H1 (cell line): ENCODE measurements at regions not wholly inside any gene's neighbourhood (a gene's known extent, or its start where the extent isn't known, plus 50 kb on each side); places are given as distances from the start of the nearest gene placed in this dataset.
"Not testable (repeated sequence)": the region's sequence is repeated elsewhere in the genome, so short reads cannot be mapped to it uniquely, and the experiment has no call there.

Experiments used
- CTCF ChIA-PET: fragments of 300-600 bp; sonication (Branson Sonifier 250); formaldehyde crosslinking; loops from one replicate; lab custom pipeline; 2021; ENCODE audit not compliant: partially characterized antibody; lab: Charles Lee
- POLR2A ChIA-PET: fragments of 300-600 bp; sonication (Branson Sonifier 250); formaldehyde crosslinking; loops from one replicate; lab custom pipeline; 2021; ENCODE audit warnings: inconsistent platforms; ENCODE audit not compliant: partially characterized antibody; lab: Charles Lee
- DNase-seq, 2 experiments: peaks; one replicate each; pipeline versions ENCODE4 v3.0.0 to v3.0.0-alpha.2; 2010 to 2022; ENCODE audit warnings: low spot score in 2 of 2, low read depth in 1 of 2, mixed read lengths in 1 of 2
- FAIRE-seq: peaks from 2 replicates; lab custom pipeline; 2011; peaks lifted over from hg19 to GRCh38; lab: Jason Lieb, UNC
- H2AFZ ChIP-seq: 2 replicates; pipeline ENCODE4 v1.8.1; 2012; ENCODE audit warnings: low read length, inconsistent platforms
- H2AK5ac ChIP-seq: 2 replicates; pipeline ENCODE4 v1.6.1; 2013; ENCODE audit warnings: low read depth, low read length
- H2BK120ac ChIP-seq: replicated peaks from 2 replicates; pipeline ENCODE3; 2013; ENCODE audit warnings: low read depth, low read length, inconsistent platforms
- H2BK12ac ChIP-seq: 2 replicates; pipeline ENCODE4 v1.6.1; 2013; ENCODE audit warnings: low read depth, low read length
- H2BK15ac ChIP-seq: 2 replicates; pipeline ENCODE4 v1.6.1; 2013; ENCODE audit warnings: low read length
- H2BK20ac ChIP-seq: 2 replicates; pipeline ENCODE4 v1.6.1; 2013; ENCODE audit warnings: low read length
- H2BK5ac ChIP-seq: 2 replicates; pipeline ENCODE4 v1.6.1; 2013; ENCODE audit warnings: low read depth, low read length
- H3K14ac ChIP-seq: 2 replicates; pipeline ENCODE4 v1.6.1; 2013; ENCODE audit warnings: inconsistent platforms; ENCODE audit not compliant: insufficient read length
- H3K18ac ChIP-seq: 2 replicates; pipeline ENCODE4 v1.6.1; 2013; ENCODE audit warnings: low read length; ENCODE audit errors: extremely low read depth
- H3K23ac ChIP-seq: 2 replicates; pipeline ENCODE4 v1.6.1; 2013; ENCODE audit warnings: inconsistent platforms; ENCODE audit not compliant: insufficient read length
- H3K23me2 ChIP-seq: 2 replicates; pipeline ENCODE4 v1.6.1; 2013; ENCODE audit warnings: low read depth, low read length
- H3K27ac ChIP-seq: 2 replicates; pipeline ENCODE4 v1.6.1; 2011; ENCODE audit warnings: low read depth, low read length, inconsistent platforms
- H3K27me3 ChIP-seq, 4 experiments: replicated peaks in 1 of 4; 1 replicate in 1 of 4; 2 replicates in 3 of 4; pipeline versions ENCODE4 v1.6.1 to v1.8.1; 2011 to 2013; ENCODE audit warnings: low read length in 3 of 4, mild to moderate bottlenecking in 3 of 4, inconsistent platforms in 2 of 4, mixed read lengths in 2 of 4, moderate library complexity in 1 of 4; ENCODE audit not compliant: control insufficient read depth in 3 of 4, insufficient read depth in 3 of 4; ENCODE audit errors: extremely low read depth in 1 of 4
- H3K36me3 ChIP-seq, 4 experiments: 2 replicates each; pipeline versions ENCODE4 v1.6.1 to v1.8.1; 2011 to 2013; ENCODE audit warnings: mild to moderate bottlenecking in 4 of 4, low read length in 3 of 4, moderate library complexity in 2 of 4, control low read depth in 1 of 4, inconsistent platforms in 1 of 4; ENCODE audit not compliant: insufficient read depth in 4 of 4, control insufficient read depth in 2 of 4
- H3K4ac ChIP-seq: replicated peaks from 2 replicates; pipeline ENCODE3; 2013; ENCODE audit warnings: low read length, low read depth, mixed read lengths, inconsistent platforms; ENCODE audit not compliant: insufficient read length
- H3K4me1 ChIP-seq, 4 experiments: replicated peaks in 1 of 4; 1 replicate in 1 of 4; 2 replicates in 3 of 4; pipeline versions ENCODE4 v1.6.1 to v1.8.1; 2011 to 2013; ENCODE audit warnings: low read length in 3 of 4, inconsistent platforms in 2 of 4, mixed read lengths in 1 of 4; ENCODE audit not compliant: insufficient read depth in 4 of 4, control insufficient read depth in 3 of 4
- H3K4me2 ChIP-seq, 2 experiments: 2 replicates each; pipeline versions ENCODE4 v1.6.1 to v1.8.1; 2011 to 2013; ENCODE audit warnings: low read depth in 2 of 2, low read length in 2 of 2, control low read depth in 1 of 2, inconsistent platforms in 1 of 2, mild to moderate bottlenecking in 1 of 2; ENCODE audit not compliant: insufficient read depth in 1 of 2
- H3K4me3 ChIP-seq, 4 experiments: fragments of 200-600, 300-600 bp in 1 of 4; sonication (generic), shearing (Covaris generic), sonication (Bioruptor Twin) in 1 of 4; 2 replicates each; pipeline versions ENCODE4 v1.5.1 to v1.8.1; 2011 to 2016; ENCODE audit warnings: low read length in 4 of 4, low read depth in 3 of 4, control low read depth in 2 of 4, inconsistent platforms in 2 of 4, mild to moderate bottlenecking in 2 of 4, mixed read lengths in 1 of 4, moderate library complexity in 1 of 4; ENCODE audit not compliant: insufficient read depth in 2 of 4; ENCODE audit errors: extremely low read depth in 1 of 4
- H3K56ac ChIP-seq: replicated peaks from 2 replicates; pipeline ENCODE3; 2013; ENCODE audit warnings: low read depth, mild to moderate bottlenecking, mixed read lengths, low read length, inconsistent platforms; ENCODE audit not compliant: insufficient read length
- H3K79me1 ChIP-seq: 2 replicates; pipeline ENCODE4 v1.6.1; 2013; ENCODE audit warnings: low read depth, low read length, control low read depth
- H3K79me2 ChIP-seq, 2 experiments: 2 replicates each; pipeline versions ENCODE4 v1.6.1 to v1.8.1; 2012 to 2013; ENCODE audit warnings: low read length in 2 of 2, mild to moderate bottlenecking in 2 of 2, inconsistent platforms in 1 of 2; ENCODE audit not compliant: insufficient read depth in 2 of 2, control insufficient read depth in 1 of 2
- H3K9ac ChIP-seq, 4 experiments: replicated peaks in 1 of 4; 1 replicate in 1 of 4; 2 replicates in 3 of 4; pipeline versions ENCODE4 v1.6.1 to v1.8.1; 2011 to 2013; ENCODE audit warnings: low read depth in 3 of 4, low read length in 3 of 4, control low read depth in 2 of 4, mild to moderate bottlenecking in 2 of 4, moderate library complexity in 2 of 4, inconsistent platforms in 1 of 4; ENCODE audit errors: extremely low read depth in 1 of 4
- H3K9me3 ChIP-seq, 2 experiments: 2 replicates each; pipeline versions ENCODE4 v1.6.1 to v1.8.1; 2012 to 2013; ENCODE audit warnings: mild to moderate bottlenecking in 2 of 2, moderate library complexity in 2 of 2, control low read depth in 1 of 2, inconsistent platforms in 1 of 2, low read depth in 1 of 2, low read length in 1 of 2, mixed read lengths in 1 of 2; ENCODE audit not compliant: insufficient read depth in 2 of 2
- H4K20me1 ChIP-seq, 2 experiments: replicated peaks in 1 of 2; 2 replicates each; pipeline versions ENCODE3 to v1.8.1; 2011 to 2013; ENCODE audit warnings: inconsistent platforms in 2 of 2, low read length in 2 of 2, mild to moderate bottlenecking in 1 of 2; ENCODE audit not compliant: insufficient read depth in 2 of 2, control insufficient read depth in 1 of 2
- H4K5ac ChIP-seq: 2 replicates; pipeline ENCODE4 v1.6.1; 2013; ENCODE audit warnings: low read length, low read depth, mixed read lengths, inconsistent platforms; ENCODE audit not compliant: insufficient read length
- H4K8ac ChIP-seq: 2 replicates; pipeline ENCODE4 v1.8.0; 2013; ENCODE audit warnings: mild to moderate bottlenecking, moderate library complexity, low read length, inconsistent platforms; ENCODE audit not compliant: insufficient read depth; ENCODE audit errors: extremely low read depth
- H4K91ac ChIP-seq: replicated peaks from 2 replicates; pipeline ENCODE3; 2013; ENCODE audit warnings: low read length, mixed read lengths, inconsistent platforms; ENCODE audit not compliant: insufficient read length
- WGBS, 2 experiments: shearing (Covaris generic) in 1 of 2; methylation state at CpG; one replicate each; pipeline versions ENCODE4 v1.1.6 to v1.1.7; 2013 to 2015; ENCODE audit warnings: low lambda C conversion rate in 2 of 2, mixed read lengths in 2 of 2, inconsistent platforms in 1 of 2, low coverage in 1 of 2, missing lambda C conversion rate in 1 of 2; ENCODE audit not compliant: insufficient replicate concordance in 2 of 2, insufficient coverage in 1 of 2, insufficient read length in 1 of 2; ENCODE audit errors: extremely low coverage in 1 of 2, missing lambda C conversion rate in 1 of 2; 5-methylcytosine and 5-hydroxymethylcytosine counted together

DNA sequence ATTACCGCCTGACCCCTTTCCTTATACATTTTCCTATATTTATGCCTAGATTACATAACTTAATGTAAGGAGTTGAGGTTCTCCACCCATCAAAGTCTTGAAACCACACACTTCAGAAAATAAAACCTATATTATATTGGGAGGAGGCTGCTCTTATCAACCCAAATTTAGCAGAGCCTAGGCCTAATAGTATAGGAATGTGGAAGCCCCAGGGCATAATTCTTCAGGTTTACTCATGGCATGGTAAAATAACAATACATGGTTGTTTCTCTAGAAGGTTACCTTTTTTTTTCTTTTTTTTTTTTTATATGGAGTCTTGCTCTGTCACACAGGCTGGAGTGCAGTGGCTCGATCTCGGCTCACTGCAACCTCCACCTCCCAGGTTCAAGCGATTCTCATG, 157.6 kb upstream of the KCTD3 start:
- H2BK15ac ChIP-seq, H2BK5ac ChIP-seq, H3K79me2 ChIP-seq, H3K27me3 ChIP-seq, DNase-seq, H3K4me1 ChIP-seq, H3K4me3 ChIP-seq, H4K91ac ChIP-seq, H2BK120ac ChIP-seq, H2AK5ac ChIP-seq, H2AFZ ChIP-seq, H4K8ac ChIP-seq, H3K18ac ChIP-seq, H3K9ac ChIP-seq, POLR2A ChIA-PET, H4K20me1 ChIP-seq, H3K9me3 ChIP-seq, CTCF ChIA-PET, FAIRE-seq, H3K4ac ChIP-seq, H3K79me1 ChIP-seq, H3K23me2 ChIP-seq, H2BK20ac ChIP-seq, H2BK12ac ChIP-seq, H3K27ac ChIP-seq, H3K56ac ChIP-seq, H3K4me2 ChIP-seq, H3K36me3 ChIP-seq, H3K23ac ChIP-seq, H3K14ac ChIP-seq, H4K5ac ChIP-seq: not testable (repeated sequence)
- 93% methylated on average over 4 of the region's 4 CpGs; no CpG with 5 or more reads in 1 of the 2 experiments for WGBS, 2 experiments

DNA sequence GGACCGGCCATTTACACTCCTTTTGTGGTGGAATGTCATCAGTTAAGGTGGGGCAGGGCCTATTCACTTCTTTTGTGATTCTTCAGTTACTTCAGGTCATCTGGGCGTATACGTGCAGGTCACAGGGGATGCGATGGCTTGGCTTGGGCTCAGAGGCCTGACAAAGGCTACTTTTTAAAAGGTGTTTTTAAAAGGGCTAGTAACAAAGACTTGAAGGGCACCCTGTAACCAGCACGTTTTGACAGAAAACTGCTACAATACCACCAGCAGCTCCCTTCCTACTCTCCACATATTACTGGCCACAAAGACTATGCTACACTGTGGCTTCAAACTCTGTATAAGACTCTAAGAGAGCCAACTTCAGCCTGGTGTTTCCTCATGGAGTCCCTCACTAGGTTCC, 151.6 kb upstream of the KCTD3 start:
- H3K23ac ChIP-seq, H3K27ac ChIP-seq, H2BK20ac ChIP-seq, H3K4ac ChIP-seq, DNase-seq, H2BK15ac ChIP-seq, H3K4me1 ChIP-seq, H4K91ac ChIP-seq, H3K79me1 ChIP-seq, H3K79me2 ChIP-seq, H3K27me3 ChIP-seq, H3K9me3 ChIP-seq, H3K14ac ChIP-seq, H3K9ac ChIP-seq, H3K18ac ChIP-seq, H2BK12ac ChIP-seq, H3K23me2 ChIP-seq, H2BK5ac ChIP-seq, H4K8ac ChIP-seq, H3K4me3 ChIP-seq, H4K5ac ChIP-seq, H3K36me3 ChIP-seq, H2AK5ac ChIP-seq, H2BK120ac ChIP-seq, POLR2A ChIA-PET, H2AFZ ChIP-seq, CTCF ChIA-PET, H4K20me1 ChIP-seq, H3K56ac ChIP-seq, H3K4me2 ChIP-seq: not testable (repeated sequence)
- peak; percentile 86 for FAIRE-seq
- 76% methylated on average over 5 of the region's 5 CpGs; no CpG with 5 or more reads in 1 of the 2 experiments for WGBS, 2 experiments
